MM.1S (cell line): ENCODE measurements at regions not wholly inside any gene's neighbourhood (a gene's known extent, or its start where the extent isn't known, plus 50 kb on each side); places are given as distances from the start of the nearest gene placed in this dataset.

ENCODE experiments used
- DNase-seq: peaks from one replicate; pipeline ENCODE4 v3.0.0-alpha.2; 2015
- H2AFZ ChIP-seq: fragments of 300-600 bp; sonication (generic); 2 replicates; pipeline ENCODE4 v1.6.0; 2016; ENCODE audit warnings: antibody characterized with exemption, low read length
- H3F3A ChIP-seq: fragments of 300-600 bp; sonication (generic); 2 replicates; pipeline ENCODE4 v1.6.1; 2016; ENCODE audit warnings: mild to moderate bottlenecking, antibody characterized with exemption, low read length, moderate library complexity, mixed read lengths; ENCODE audit not compliant: insufficient read depth
- H3K27ac ChIP-seq: fragments of 300-600 bp; sonication (generic); 2 replicates; pipeline ENCODE4 v1.5.1; 2016; ENCODE audit warnings: mild to moderate bottlenecking, low read length
- H3K27me3 ChIP-seq: fragments of 300-600 bp; sonication (generic); replicated peaks from 2 replicates; pipeline ENCODE4 v1.6.0; 2016; ENCODE audit warnings: low read length; ENCODE audit not compliant: insufficient read depth
- H3K36me3 ChIP-seq: fragments of 300-600 bp; sonication (generic); replicated peaks from 2 replicates; pipeline ENCODE4 v1.6.1; 2016; ENCODE audit warnings: mild to moderate bottlenecking, low read length, mixed read lengths; ENCODE audit not compliant: insufficient read depth
- H3K4me1 ChIP-seq: fragments of 300-600 bp; sonication (generic); 2 replicates; pipeline ENCODE4 v1.6.1; 2016; ENCODE audit warnings: low read length, mixed read lengths
- H3K4me2 ChIP-seq: fragments of 300-600 bp; sonication (generic); 2 replicates; pipeline ENCODE4 v1.6.0; 2016; ENCODE audit warnings: low read depth, low read length
- H3K4me3 ChIP-seq: fragments of 300-600 bp; sonication (generic); 2 replicates; pipeline ENCODE4 v1.5.1; 2016; ENCODE audit warnings: low read length, mixed read lengths
- H3K79me2 ChIP-seq: fragments of 300-600 bp; sonication (generic); 2 replicates; pipeline ENCODE4 v1.6.1; 2016; ENCODE audit warnings: mixed run types, low read length, mixed read lengths
- H3K9ac ChIP-seq: fragments of 300-600 bp; sonication (generic); 2 replicates; pipeline ENCODE4 v1.6.1; 2016; ENCODE audit warnings: low read length, mixed read lengths
- H3K9me2 ChIP-seq: fragments of 300-600 bp; sonication (generic); replicated peaks from 2 replicates; pipeline ENCODE4 v1.6.1; 2016; ENCODE audit warnings: mild to moderate bottlenecking, low read length, mixed read lengths; ENCODE audit not compliant: insufficient read depth
- H3K9me3 ChIP-seq: fragments of 300-600 bp; sonication (generic); replicated peaks from 2 replicates; pipeline ENCODE4 v1.6.1; 2016; ENCODE audit warnings: mild to moderate bottlenecking, low read length, mixed read lengths; ENCODE audit not compliant: insufficient read depth
- H4K20me1 ChIP-seq: fragments of 300-600 bp; sonication (generic); 2 replicates; pipeline ENCODE4 v1.6.1; 2016; ENCODE audit warnings: mild to moderate bottlenecking, low read length, moderate library complexity, mixed read lengths; ENCODE audit not compliant: insufficient read depth
- CTCF ChIP-seq: fragments of 300-600 bp; sonication (generic); IDR thresholded peaks from 2 replicates; pipeline ENCODE4 v1.5.1; 2016; ENCODE audit warnings: antibody characterized with exemption, low read length, mixed read lengths
- EZH2 ChIP-seq: fragments of 300-600 bp; sonication (generic); optimal IDR thresholded peaks from 2 replicates; pipeline ENCODE3; 2017; ENCODE audit warnings: low read depth, mild to moderate bottlenecking, antibody characterized with exemption, low read length, mixed read lengths
- EZH2phosphoT487 ChIP-seq: fragments of 300-600 bp; sonication (generic); IDR thresholded peaks from 2 replicates; pipeline ENCODE4 v1.6.1; 2018; ENCODE audit warnings: antibody characterized with exemption, low read length

GRCh38 chr10:61139592-61139953 lies 195.6 kb upstream of the RHOBTB1 start:
- Histone ChIP-seq H2AFZ (no peak overlapping the region), H3K9me3 (no peaks in the 10 kb centered on the region), H3F3A (no peaks in the 10 kb centered on the region), H3K4me2 (no peak overlapping the region), H3K9ac (no peak overlapping the region), H3K79me2 (no peaks in the 10 kb centered on the region), H3K36me3 (no peaks in the 10 kb centered on the region), H4K20me1 (no peaks in the 10 kb centered on the region), H3K9me2 (no peaks in the 10 kb centered on the region), H3K4me3 (no peak overlapping the region), H3K27ac (no peak overlapping the region), H3K4me1 (no peaks in the 10 kb centered on the region), H3K27me3 (no peaks in the 10 kb centered on the region)
- TF ChIP-seq EZH2phosphoT487 (no peak), EZH2 (no peak), CTCF (no peak)
- DNase-seq: no peak

DNA sequence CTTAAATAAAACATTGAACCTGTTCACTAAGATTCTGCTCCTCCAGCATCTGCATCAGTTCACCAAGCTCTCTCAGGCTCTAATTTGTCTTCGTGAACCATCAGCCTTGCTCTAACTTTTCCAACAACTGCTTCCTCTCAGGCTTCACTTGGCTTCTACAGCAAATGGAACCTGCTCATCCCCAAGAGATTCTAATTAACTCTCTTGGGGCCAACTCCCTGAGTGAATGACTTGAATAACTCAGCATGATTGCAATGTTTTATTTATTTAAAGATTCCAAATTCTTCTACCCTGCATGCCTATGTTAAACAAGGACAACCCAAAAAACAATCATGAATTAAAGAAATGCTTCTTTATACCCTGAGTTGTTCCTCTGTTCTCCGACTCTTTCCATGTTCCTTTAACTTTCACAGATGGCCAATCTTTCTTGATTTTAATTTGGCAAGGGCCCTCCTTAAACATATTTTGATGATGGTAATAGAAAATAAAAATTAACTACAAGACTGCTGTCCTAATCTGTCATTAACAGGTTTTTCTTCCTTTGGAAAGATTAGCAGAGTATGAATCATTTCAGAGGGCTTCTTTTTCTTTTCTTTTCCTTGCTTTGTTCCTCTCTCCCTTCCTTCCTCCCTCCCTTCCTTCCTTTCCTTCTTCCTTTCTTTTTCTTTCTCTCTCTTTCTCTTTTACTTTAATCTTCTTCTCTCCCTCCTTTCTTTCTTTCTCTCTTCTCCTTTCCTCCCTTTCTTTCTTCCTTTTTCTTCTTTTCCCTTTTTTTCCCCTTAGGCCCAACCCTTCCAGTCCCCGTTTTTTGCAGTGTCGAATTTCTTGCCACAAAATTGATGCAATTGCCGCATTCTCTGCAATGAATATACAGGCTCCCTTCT lies 195.0 kb upstream of the RHOBTB1 start:
- H4K20me1 ChIP-seq: no peaks in the 10 kb centered on the region
- H2AFZ ChIP-seq: no peak overlapping the region
- no peaks in the 10 kb centered on the region for H3K9me2 ChIP-seq
- no peaks in the 10 kb centered on the region for H3K27me3 ChIP-seq
- H3K4me1 ChIP-seq: no peaks in the 10 kb centered on the region
- H3F3A ChIP-seq: no peaks in the 10 kb centered on the region
- H3K4me3 ChIP-seq: no peak overlapping the region
- TF ChIP-seq EZH2phosphoT487 (no peak), EZH2 (no peak), CTCF (no peak)
- no peak overlapping the region for H3K27ac ChIP-seq
- H3K36me3 ChIP-seq: no peaks in the 10 kb centered on the region
- H3K4me2 ChIP-seq: no peak overlapping the region
- no peaks in the 10 kb centered on the region for H3K9me3 ChIP-seq
- H3K79me2 ChIP-seq: no peaks in the 10 kb centered on the region
- H3K9ac ChIP-seq: no peak overlapping the region
- no peak for DNase-seq

DNA sequence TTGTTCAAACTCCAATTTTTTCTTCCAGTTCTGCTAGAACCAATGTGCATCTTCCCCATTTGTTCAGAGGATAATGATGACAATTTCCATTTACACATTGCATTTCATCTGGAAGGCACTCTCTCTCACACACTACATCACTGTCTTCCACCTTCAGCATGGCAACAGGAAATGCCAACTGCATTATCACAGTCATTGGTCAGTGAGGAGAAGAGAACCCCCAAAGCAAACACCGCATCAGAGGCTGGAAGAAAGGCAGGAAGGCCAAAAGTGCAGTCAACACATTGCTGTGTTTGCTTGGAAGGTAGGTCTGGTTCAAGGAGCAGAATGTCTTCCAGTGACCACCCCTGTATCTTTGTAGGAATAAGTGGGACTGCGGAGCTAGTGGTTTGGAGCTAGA lies 192.2 kb upstream of the RHOBTB1 start:
- Histone ChIP-seq H3K4me2 (no peak overlapping the region), H3K9me2 (no peaks in the 10 kb centered on the region), H3K27ac (no peak overlapping the region)

More for the DNA sequence above, 192.2 kb upstream of the RHOBTB1 start:
- H4K20me1 ChIP-seq: no peaks in the 10 kb centered on the region
- H3K79me2 ChIP-seq: no peaks in the 10 kb centered on the region
- no peak overlapping the region for H2AFZ ChIP-seq
- H3K36me3 ChIP-seq: no peaks in the 10 kb centered on the region
- H3K9me3 ChIP-seq: no peaks in the 10 kb centered on the region
- no peaks in the 10 kb centered on the region for H3K4me1 ChIP-seq
- no peak overlapping the region for H3K9ac ChIP-seq
- no peak for DNase-seq
- no peaks in the 10 kb centered on the region for H3K27me3 ChIP-seq
- TF ChIP-seq EZH2 (no peak), CTCF (no peak), EZH2phosphoT487 (no peak)
- no peak overlapping the region for H3K4me3 ChIP-seq
- H3F3A ChIP-seq: no peaks in the 10 kb centered on the region
